ENCODE measurements at regions not wholly inside any gene's neighbourhood (a gene's known extent, or its start where the extent isn't known, plus 50 kb on each side); places are given as distances from the start of the nearest gene placed in this dataset.
"Not testable (repeated sequence)": the region's sequence is repeated elsewhere in the genome, so short reads cannot be mapped to it uniquely, and the experiment has no call there.

DNA sequence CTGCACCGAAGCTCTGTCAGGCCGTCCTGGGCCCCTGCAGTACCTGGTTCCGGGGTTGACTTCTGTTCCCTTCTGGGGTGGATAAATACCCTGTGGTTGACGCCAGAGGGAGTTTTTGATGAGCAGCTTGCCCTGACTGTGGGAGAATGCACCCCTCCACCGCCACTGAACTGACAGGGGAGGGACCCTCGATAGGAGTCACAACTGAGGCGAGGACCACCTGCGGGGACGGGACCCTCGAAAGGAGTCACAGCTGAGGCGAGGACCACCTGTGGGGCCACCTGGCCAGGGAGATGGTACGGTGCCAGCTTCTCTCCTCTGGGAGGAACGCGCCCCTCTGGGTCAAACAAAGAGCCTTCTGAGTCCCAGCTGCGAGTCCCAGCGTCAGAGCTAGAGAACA is 100.1 kb upstream of the FRMD1 start:
- no peaks in the 10 kb centered on the region for H3K9me3 ChIP-seq (ENCODE audit: control insufficient read depth in 2 of 2, low read length in 2 of 2)
- no peak overlapping the region for H3K9ac ChIP-seq (ENCODE audit: low read depth in 1 of 2, low read length in 2 of 2)
- no peaks in the 10 kb centered on the region for H3K36me3 ChIP-seq (ENCODE audit: control insufficient read depth in 2 of 2, insufficient read depth in 2 of 2, low read length in 2 of 2)
- no peak overlapping the region for H3K27ac ChIP-seq (ENCODE audit: low read depth in 2 of 2, low read length in 2 of 2)
- no peaks in the 10 kb centered on the region for H3K27me3 ChIP-seq (ENCODE audit: control insufficient read depth in 2 of 2, insufficient read depth in 2 of 2, low read length in 2 of 2)
- H3K4me3 ChIP-seq (ENCODE audit: low read length in 2 of 2), result no peak overlapping the region
- H3K4me1 ChIP-seq (ENCODE audit: control insufficient read depth in 2 of 2, insufficient read depth in 2 of 2, low read length in 2 of 2), result no peaks in the 10 kb centered on the region

DNA sequence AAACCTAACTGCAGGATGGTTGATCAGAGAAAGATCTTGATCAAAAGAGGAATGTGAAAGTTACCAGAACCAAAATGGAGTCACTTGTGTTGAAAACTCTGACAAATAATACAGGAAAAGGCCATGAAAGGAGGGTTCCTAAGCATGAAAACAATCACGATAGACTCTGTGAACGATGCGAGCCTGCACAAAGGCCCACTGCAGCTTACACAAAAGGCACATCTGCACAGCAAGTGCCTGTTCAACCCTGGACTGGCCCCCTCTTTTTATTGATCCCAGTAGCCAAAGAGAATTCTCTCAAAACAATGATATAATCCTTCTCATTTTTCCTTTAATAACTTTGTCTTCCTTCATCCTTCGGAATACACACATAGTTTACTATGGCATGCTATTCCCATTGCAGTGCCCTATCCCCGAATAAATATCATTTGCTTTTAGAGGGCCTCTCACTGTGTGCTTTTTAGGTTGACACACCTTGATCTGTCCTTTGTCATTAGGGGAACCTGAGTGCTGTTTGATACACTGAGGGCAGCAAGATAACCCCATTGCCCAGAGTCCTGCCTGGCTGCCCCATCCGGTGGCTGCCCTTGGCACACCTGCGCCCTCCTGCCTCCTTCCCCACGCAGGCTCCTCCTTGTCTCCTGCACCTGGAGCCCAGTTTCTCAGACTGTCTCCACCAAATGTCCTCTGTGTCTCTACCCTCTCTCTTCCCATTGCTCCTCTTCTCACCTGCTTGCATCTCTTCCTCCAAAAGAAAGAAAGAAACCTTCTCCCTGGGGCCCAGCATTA is 98.3 kb upstream of the FRMD1 start:
- Histone ChIP-seq H3K27ac (ENCODE audit: low read depth in 2 of 2, low read length in 2 of 2) (no peak overlapping the region), H3K4me1 (ENCODE audit: control insufficient read depth in 2 of 2, insufficient read depth in 2 of 2, low read length in 2 of 2) (no peaks in the 10 kb centered on the region)

DNA sequence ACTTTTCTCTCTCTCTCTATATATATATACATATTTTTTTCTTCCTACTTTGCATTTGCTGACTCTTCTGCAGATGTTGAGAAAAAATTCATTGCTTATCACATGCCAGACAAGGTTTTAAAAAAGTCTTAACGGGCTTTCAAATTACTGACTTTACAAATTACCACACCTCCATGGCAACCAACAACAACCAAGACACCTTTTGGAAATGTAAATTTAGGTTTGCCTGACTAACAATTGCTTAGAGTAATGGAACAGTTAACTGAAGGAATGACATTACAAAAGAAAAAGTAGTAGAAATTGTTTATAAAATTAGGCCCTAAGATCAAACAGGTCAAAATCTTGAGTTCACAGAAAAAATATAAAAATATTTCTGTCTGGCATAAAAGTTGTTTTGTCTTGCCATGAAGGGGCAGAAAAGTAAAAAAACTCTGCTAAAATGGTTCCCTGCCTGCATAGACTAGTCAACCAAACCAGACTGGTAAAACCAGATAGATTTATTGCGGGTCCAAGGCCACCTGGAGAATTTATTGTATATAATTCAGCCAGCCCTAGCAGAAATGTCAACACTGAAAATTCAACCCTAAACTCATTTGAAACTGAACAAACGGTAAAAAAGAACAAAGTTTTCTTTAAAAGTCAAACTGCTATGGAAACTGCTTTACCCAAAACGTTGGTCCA is 92.8 kb upstream of the FRMD1 start:
- Histone ChIP-seq H3K4me1 (ENCODE audit: control insufficient read depth in 2 of 2, insufficient read depth in 2 of 2, low read length in 2 of 2) (peaks cover 3 to 8% of the 10 kb centered on the region in 2 donors), H3K9ac (ENCODE audit: low read depth in 1 of 2, low read length in 2 of 2) (no peak overlapping the region), H3K9me3 (ENCODE audit: control insufficient read depth in 2 of 2, low read length in 2 of 2) (no peaks in the 10 kb centered on the region), H3K36me3 (ENCODE audit: control insufficient read depth in 2 of 2, insufficient read depth in 2 of 2, low read length in 2 of 2) (no peaks in the 10 kb centered on the region), H3K27ac (ENCODE audit: low read depth in 2 of 2, low read length in 2 of 2) (peak overlapping the region; percentile 50 to 68), H3K27me3 (ENCODE audit: control insufficient read depth in 2 of 2, insufficient read depth in 2 of 2, low read length in 2 of 2) (no peaks in the 10 kb centered on the region), H3K4me3 (ENCODE audit: low read length in 2 of 2) (peak overlapping the region; percentile 39 to 47)

More for the DNA sequence above, 98.3 kb upstream of the FRMD1 start:
- no peak overlapping the region for H3K4me3 ChIP-seq (ENCODE audit: low read length in 2 of 2)
- H3K9me3 ChIP-seq (ENCODE audit: control insufficient read depth in 2 of 2, low read length in 2 of 2), result no peaks in the 10 kb centered on the region
- no peak overlapping the region for H3K9ac ChIP-seq (ENCODE audit: low read depth in 1 of 2, low read length in 2 of 2)
- H3K36me3 ChIP-seq (ENCODE audit: control insufficient read depth in 2 of 2, insufficient read depth in 2 of 2, low read length in 2 of 2), result no peaks in the 10 kb centered on the region
- no peaks in the 10 kb centered on the region for H3K27me3 ChIP-seq (ENCODE audit: control insufficient read depth in 2 of 2, insufficient read depth in 2 of 2, low read length in 2 of 2)

DNA sequence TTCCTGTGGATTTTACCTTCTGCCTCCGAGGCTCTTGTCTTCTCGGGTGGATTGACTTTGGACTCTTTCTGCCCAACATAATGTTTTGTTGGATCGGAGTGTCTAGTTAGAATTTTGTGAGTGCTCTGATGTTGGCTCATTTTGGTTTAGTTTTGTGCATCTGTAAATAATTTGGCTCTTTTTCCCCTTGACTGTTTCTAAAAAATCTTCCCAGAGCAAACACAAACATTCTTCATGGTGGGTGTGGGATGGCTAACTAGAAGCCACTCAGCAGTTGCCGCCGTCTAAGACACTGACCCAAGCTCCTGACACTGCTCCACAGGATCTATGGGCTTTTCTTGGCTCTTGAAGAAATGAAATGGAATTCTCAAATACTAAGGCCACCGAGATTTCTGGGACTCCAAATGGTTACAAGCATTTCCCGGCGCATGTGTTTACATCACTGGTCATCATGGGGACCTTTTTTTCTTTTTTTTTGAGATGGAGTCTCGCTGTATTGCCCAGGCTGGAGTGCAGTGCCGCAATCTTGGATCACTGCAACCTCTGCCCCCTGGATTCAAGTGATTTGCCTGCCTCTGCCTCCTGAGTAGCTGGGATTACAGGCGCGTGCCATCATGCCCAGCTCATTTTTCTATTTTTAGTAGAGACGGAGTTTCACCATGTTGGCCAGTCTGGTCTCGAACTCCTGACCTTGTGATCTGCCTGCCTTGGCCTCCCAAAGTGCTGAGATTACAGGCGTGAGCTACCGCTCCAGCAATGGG is 92.0 kb upstream of the FRMD1 start:
- Histone ChIP-seq H3K36me3 (ENCODE audit: control insufficient read depth in 2 of 2, insufficient read depth in 2 of 2, low read length in 2 of 2) (no peaks in the 10 kb centered on the region), H3K4me3 (ENCODE audit: low read length in 2 of 2) (no peak overlapping the region), H3K27me3 (ENCODE audit: control insufficient read depth in 2 of 2, insufficient read depth in 2 of 2, low read length in 2 of 2) (no peaks in the 10 kb centered on the region), H3K9ac (ENCODE audit: low read depth in 1 of 2, low read length in 2 of 2) (no peak overlapping the region), H3K9me3 (ENCODE audit: control insufficient read depth in 2 of 2, low read length in 2 of 2) (no peaks in the 10 kb centered on the region), H3K27ac (ENCODE audit: low read depth in 2 of 2, low read length in 2 of 2) (peak overlapping the region; percentile 51 to 68), H3K4me1 (ENCODE audit: control insufficient read depth in 2 of 2, insufficient read depth in 2 of 2, low read length in 2 of 2) (peaks cover 3 to 8% of the 10 kb centered on the region in 2 donors)

DNA sequence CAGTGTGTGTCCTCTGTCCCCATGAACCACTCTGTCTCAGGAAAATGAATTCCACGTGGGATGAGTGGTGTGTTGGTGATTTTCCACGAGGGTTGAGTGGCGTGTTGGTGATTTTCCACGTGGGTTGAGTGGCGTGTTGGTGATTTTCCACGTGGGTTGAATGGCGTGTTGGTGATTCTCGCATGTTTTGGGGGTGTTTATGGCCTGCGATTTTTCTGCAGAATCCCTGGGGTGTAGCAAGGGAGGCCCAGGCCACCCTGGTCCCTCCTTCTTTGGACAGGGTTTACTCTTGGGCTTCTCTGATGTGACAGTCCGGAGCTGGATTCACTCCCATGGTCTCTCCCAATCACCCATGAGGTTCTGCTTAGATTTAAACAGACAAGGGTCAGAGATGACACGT is 90.6 kb upstream of the FRMD1 start:
- Histone ChIP-seq H3K36me3 (ENCODE audit: control insufficient read depth in 2 of 2, insufficient read depth in 2 of 2, low read length in 2 of 2) (no peaks in the 10 kb centered on the region), H3K4me3 (ENCODE audit: low read length in 2 of 2) (no peak overlapping the region), H3K27me3 (ENCODE audit: control insufficient read depth in 2 of 2, insufficient read depth in 2 of 2, low read length in 2 of 2) (no peaks in the 10 kb centered on the region), H3K9me3 (ENCODE audit: control insufficient read depth in 2 of 2, low read length in 2 of 2) (no peaks in the 10 kb centered on the region), H3K4me1 (ENCODE audit: control insufficient read depth in 2 of 2, insufficient read depth in 2 of 2, low read length in 2 of 2) (peaks cover 3 to 8% of the 10 kb centered on the region in 2 donors), H3K27ac (ENCODE audit: low read depth in 2 of 2, low read length in 2 of 2) (no peak overlapping the region), H3K9ac (ENCODE audit: low read depth in 1 of 2, low read length in 2 of 2) (no peak overlapping the region)

DNA sequence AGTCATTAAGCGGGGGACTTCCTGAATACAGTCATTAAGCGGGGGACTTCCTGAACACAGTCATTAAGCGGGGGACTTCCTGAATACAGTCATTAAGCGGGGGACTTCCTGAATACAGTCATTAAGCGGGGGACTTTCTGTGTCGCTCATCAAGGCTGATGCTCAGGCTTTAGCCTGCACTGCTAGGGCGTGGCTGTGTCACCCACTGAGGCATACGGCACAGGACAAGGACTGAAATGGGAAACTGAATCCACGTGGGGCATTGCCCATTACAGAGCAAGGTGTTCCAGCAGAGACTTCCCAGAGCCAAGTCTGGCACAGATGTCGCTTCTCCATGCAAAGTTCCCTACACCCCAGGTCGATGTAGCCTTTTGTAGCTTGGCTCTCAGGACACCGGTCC is 89.9 kb upstream of the FRMD1 start:
- H3K4me3 ChIP-seq (ENCODE audit: low read length in 2 of 2); H3K9me3 ChIP-seq (ENCODE audit: control insufficient read depth in 2 of 2, low read length in 2 of 2); H3K36me3 ChIP-seq (ENCODE audit: control insufficient read depth in 2 of 2, insufficient read depth in 2 of 2, low read length in 2 of 2); H3K27me3 ChIP-seq (ENCODE audit: control insufficient read depth in 2 of 2, insufficient read depth in 2 of 2, low read length in 2 of 2); H3K9ac ChIP-seq (ENCODE audit: low read depth in 1 of 2, low read length in 2 of 2); H3K27ac ChIP-seq (ENCODE audit: low read depth in 2 of 2, low read length in 2 of 2); H3K4me1 ChIP-seq (ENCODE audit: control insufficient read depth in 2 of 2, insufficient read depth in 2 of 2, low read length in 2 of 2): not testable (repeated sequence)

DNA sequence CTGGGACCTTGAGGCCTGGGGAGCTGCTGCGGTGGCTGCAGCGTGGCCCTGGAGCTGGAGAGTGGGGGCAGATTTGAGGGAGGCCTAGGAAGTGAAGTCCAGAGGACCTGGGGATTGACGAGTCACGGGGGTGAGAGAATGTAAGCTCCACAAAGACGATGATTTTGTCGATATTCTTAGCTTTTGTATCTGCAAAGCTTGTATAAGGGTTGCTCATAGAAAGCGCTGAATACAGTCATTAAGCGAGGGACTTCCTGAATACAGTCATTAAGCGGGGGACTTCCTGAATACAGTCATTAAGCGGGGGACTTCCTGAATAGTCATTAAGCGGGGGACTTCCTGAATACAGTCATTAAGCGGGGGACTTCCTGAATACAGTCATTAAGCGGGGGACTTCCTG is 89.3 kb upstream of the FRMD1 start:
- H3K9me3 ChIP-seq (ENCODE audit: control insufficient read depth in 2 of 2, low read length in 2 of 2); H3K9ac ChIP-seq (ENCODE audit: low read depth in 1 of 2, low read length in 2 of 2); H3K4me3 ChIP-seq (ENCODE audit: low read length in 2 of 2); H3K4me1 ChIP-seq (ENCODE audit: control insufficient read depth in 2 of 2, insufficient read depth in 2 of 2, low read length in 2 of 2); H3K27ac ChIP-seq (ENCODE audit: low read depth in 2 of 2, low read length in 2 of 2); H3K36me3 ChIP-seq (ENCODE audit: control insufficient read depth in 2 of 2, insufficient read depth in 2 of 2, low read length in 2 of 2); H3K27me3 ChIP-seq (ENCODE audit: control insufficient read depth in 2 of 2, insufficient read depth in 2 of 2, low read length in 2 of 2): not testable (repeated sequence)

DNA sequence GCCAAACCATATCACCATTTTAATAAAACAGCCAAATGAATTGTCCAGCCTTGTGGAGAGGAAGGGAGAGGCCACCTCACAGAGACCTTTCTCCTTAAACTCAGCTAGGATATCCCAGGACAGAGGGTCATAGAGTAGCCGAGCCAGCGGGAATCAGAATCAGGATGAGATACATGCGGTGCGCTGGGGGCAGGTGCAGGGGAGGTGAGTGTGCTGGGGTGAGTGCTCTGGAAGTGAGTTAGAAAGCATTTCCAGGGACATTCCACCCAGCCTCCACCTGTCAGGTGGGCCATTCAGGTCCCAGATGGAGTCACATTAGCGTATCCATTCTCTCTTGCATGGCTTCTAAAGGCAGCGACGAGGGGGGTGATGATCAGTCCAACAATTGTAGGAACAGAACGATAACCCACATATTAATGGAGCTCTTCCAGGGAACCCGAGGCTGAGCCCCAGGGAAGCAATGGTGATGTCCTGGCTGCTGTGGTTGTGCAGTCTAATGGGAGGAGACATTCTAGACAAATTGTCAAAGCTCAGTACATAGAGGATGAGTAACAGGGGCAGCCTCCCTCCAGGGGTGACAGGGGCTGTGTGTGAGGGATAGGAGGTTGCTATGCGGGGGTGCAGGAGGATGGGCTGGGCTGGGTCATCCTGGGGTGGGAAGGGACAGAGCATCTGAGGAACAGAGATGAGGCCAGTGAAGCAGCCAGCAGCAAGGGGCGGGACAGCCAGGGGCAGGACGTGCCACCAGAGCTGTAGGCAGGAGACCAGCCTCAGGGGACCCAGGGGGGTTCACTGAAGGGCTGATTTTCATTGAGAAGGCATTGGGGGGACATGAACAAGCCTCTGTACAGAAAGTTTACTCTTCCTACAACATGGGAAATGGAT is 88.7 kb upstream of the FRMD1 start:
- H3K4me3 ChIP-seq (ENCODE audit: low read length in 2 of 2), result no peak overlapping the region
- no peak overlapping the region for H3K9ac ChIP-seq (ENCODE audit: low read depth in 1 of 2, low read length in 2 of 2)
- H3K27me3 ChIP-seq (ENCODE audit: control insufficient read depth in 2 of 2, insufficient read depth in 2 of 2, low read length in 2 of 2), result no peaks in the 10 kb centered on the region

DNA sequence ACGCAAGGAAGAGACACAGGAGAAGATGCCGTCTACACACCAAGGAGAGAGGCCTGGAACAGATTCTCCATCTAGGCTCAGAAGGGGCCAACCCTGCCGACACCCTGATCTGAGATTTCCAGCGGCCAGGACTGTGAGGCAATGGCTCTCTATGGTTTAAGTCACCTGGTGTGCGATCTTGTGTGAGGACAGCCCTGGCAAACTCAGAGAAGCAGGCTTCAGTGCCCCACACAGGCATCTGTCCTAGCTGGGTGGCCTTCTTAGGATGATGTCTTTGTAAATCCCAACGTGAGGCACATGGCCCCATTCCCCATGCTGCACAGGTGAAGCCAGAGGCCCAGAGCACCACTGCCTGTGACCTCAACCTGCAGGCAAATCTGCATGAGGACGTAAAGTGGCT is 87.6 kb upstream of the FRMD1 start:
- peaks cover 8 to 11% of the 10 kb centered on the region in 2 donors for H3K4me1 ChIP-seq (ENCODE audit: control insufficient read depth in 2 of 2, insufficient read depth in 2 of 2, low read length in 2 of 2)
- no peaks in the 10 kb centered on the region for H3K9me3 ChIP-seq (ENCODE audit: control insufficient read depth in 2 of 2, low read length in 2 of 2)
- no peaks in the 10 kb centered on the region for H3K27me3 ChIP-seq (ENCODE audit: control insufficient read depth in 2 of 2, insufficient read depth in 2 of 2, low read length in 2 of 2)
- H3K9ac ChIP-seq (ENCODE audit: low read depth in 1 of 2, low read length in 2 of 2), result no peak overlapping the region
- no peak overlapping the region for H3K4me3 ChIP-seq (ENCODE audit: low read length in 2 of 2)
- no peak overlapping the region for H3K27ac ChIP-seq (ENCODE audit: low read depth in 2 of 2, low read length in 2 of 2)
- H3K36me3 ChIP-seq (ENCODE audit: control insufficient read depth in 2 of 2, insufficient read depth in 2 of 2, low read length in 2 of 2), result no peaks in the 10 kb centered on the region

More for the DNA sequence above, 88.7 kb upstream of the FRMD1 start:
- Histone ChIP-seq H3K27ac (ENCODE audit: low read depth in 2 of 2, low read length in 2 of 2) (no peak overlapping the region), H3K9me3 (ENCODE audit: control insufficient read depth in 2 of 2, low read length in 2 of 2) (no peaks in the 10 kb centered on the region), H3K36me3 (ENCODE audit: control insufficient read depth in 2 of 2, insufficient read depth in 2 of 2, low read length in 2 of 2) (no peaks in the 10 kb centered on the region), H3K4me1 (ENCODE audit: control insufficient read depth in 2 of 2, insufficient read depth in 2 of 2, low read length in 2 of 2) (peaks cover 8 to 11% of the 10 kb centered on the region in 2 donors)

Measured in mucosa of rectum (tissue), 2 donors.